A549 (cell line): ENCODE measurements at regions not wholly inside any gene's neighbourhood (a gene's known extent, or its start where the extent isn't known, plus 50 kb on each side); places are given as distances from the start of the nearest gene placed in this dataset.
"Not testable (repeated sequence)": the region's sequence is repeated elsewhere in the genome, so short reads cannot be mapped to it uniquely, and the experiment has no call there.

Experiments used
- ATAC-seq, 2 experiments: fragments of 200-7000 bp in 1 of 2; fragments of >200 bp in 1 of 2; cut with Nextera tagmentation in 1 of 2; cut with Tn5 transposase in 1 of 2; 3 replicates each; pipeline versions ENCODE4 v1.8.0 to v1.9.1; 2018 to 2020; ENCODE audit warnings: mild to moderate bottlenecking in 1 of 2, moderate library complexity in 1 of 2
- CTCF ChIA-PET: fragments of 300-600 bp; sonication (Branson Sonifier 250); formaldehyde crosslinking; extraction: SDS; loops from one replicate; lab custom pipeline; 2021; ENCODE audit warnings: antibody characterized with exemption, inconsistent platforms; lab: Yijun Ruan, JAX
- POLR2A ChIA-PET: fragments of 350-600 bp; formaldehyde crosslinking; extraction: SDS; loops from one replicate; lab custom pipeline; 2021; ENCODE audit warnings: antibody characterized with exemption, inconsistent platforms; lab: Yijun Ruan, JAX
- DNase-seq, 2 experiments: peaks; one replicate each; pipeline versions ENCODE4 v3.0.0 to v3.0.0-alpha.2; 2011 to 2016; ENCODE audit warnings: low read depth in 1 of 2, low spot score in 1 of 2
- FAIRE-seq: peaks from 2 replicates; lab custom pipeline; 2011; peaks lifted over from hg19 to GRCh38; lab: Jason Lieb, UNC
- H3K27ac ChIP-seq, 2 experiments: fragments of >200 bp; sonication (Bioruptor Twin); formaldehyde crosslinking; 3 replicates each; pipeline ENCODE4 v1.5.1; 2016 to 2017
- H3K4me1 ChIP-seq: fragments of >200 bp; sonication (Bioruptor Twin); formaldehyde crosslinking; 3 replicates; pipeline ENCODE4 v1.6.1; 2016
- H3K4me2 ChIP-seq: fragments of >200 bp; sonication (Bioruptor Twin); formaldehyde crosslinking; 3 replicates; pipeline ENCODE4 v1.6.1; 2016
- H3K4me3 ChIP-seq: fragments of >200 bp; sonication (Bioruptor Twin); formaldehyde crosslinking; 3 replicates; pipeline ENCODE4 v1.5.1; 2016
- H3K9me3 ChIP-seq: fragments of >200 bp; sonication (Bioruptor Twin); formaldehyde crosslinking; 3 replicates; pipeline ENCODE4 v1.6.1; 2016
- CEBPB ChIP-seq, 2 experiments: fragments of >200 bp in 1 of 2; sonication (Bioruptor Twin) in 1 of 2; formaldehyde crosslinking in 1 of 2; IDR thresholded peaks; 2 replicates each; pipeline ENCODE4 v1.6.1; 2012 to 2016
- EP300 ChIP-seq, 2 experiments: fragments of >200 bp; sonication (Bioruptor Twin); formaldehyde crosslinking; IDR thresholded peaks; 2 replicates in 1 of 2; 3 replicates in 1 of 2; pipeline ENCODE4 v1.6.1; 2016 to 2017
- JUN ChIP-seq, 2 experiments: fragments of >200 bp; sonication (Bioruptor Twin); formaldehyde crosslinking; IDR thresholded peaks; 2 replicates in 1 of 2; 3 replicates in 1 of 2; pipeline ENCODE4 v1.6.1; 2016 to 2017
- KDM1A ChIP-seq: fragments of 200-600 bp; sonication (generic); IDR thresholded peaks from 2 replicates; pipeline ENCODE4 v1.6.1; 2016; ENCODE audit warnings: low read depth, mild to moderate bottlenecking
- MAFK ChIP-seq: fragments of 450-650 bp; IDR thresholded peaks from 2 replicates; pipeline ENCODE4 v1.6.1; 2014; ENCODE audit not compliant: partially characterized antibody
- NPAS2 ChIP-seq: fragments of 250-450 bp; sonication (Bioruptor Pico); IDR thresholded peaks from 2 replicates; pipeline ENCODE4 v1.8.0; 2022; ENCODE audit warnings: mild to moderate bottlenecking, moderate library complexity, borderline replicate concordance
- NR3C1 ChIP-seq: fragments of >200 bp; sonication (Bioruptor Twin); formaldehyde crosslinking; IDR thresholded peaks from 3 replicates; pipeline ENCODE4 v1.6.1; 2017
- PHF8 ChIP-seq: fragments of 200-600 bp; sonication (generic); IDR thresholded peaks from 2 replicates; pipeline ENCODE4 v1.6.1; 2016; ENCODE audit warnings: low read depth, mild to moderate bottlenecking, antibody characterized with exemption, moderate library complexity, borderline replicate concordance
- RCOR1 ChIP-seq: fragments of 150-350 bp; IDR thresholded peaks from 2 replicates; pipeline ENCODE4 v1.6.1; 2014; ENCODE audit warnings: antibody characterized with exemption, low read length, low read depth
- RFX5 ChIP-seq: fragments of 450-650 bp; IDR thresholded peaks from 2 replicates; pipeline ENCODE4 v1.7.1; 2014; ENCODE audit warnings: antibody characterized with exemption, mild to moderate bottlenecking, moderate library complexity
- RNF2 ChIP-seq: fragments of 200-600 bp; sonication (generic); IDR thresholded peaks from 2 replicates; pipeline ENCODE4 v1.6.1; 2016; ENCODE audit warnings: low read depth, mild to moderate bottlenecking, antibody characterized with exemption, moderate library complexity, borderline replicate concordance
- SMC3 ChIP-seq: fragments of >200 bp; sonication (Bioruptor Twin); formaldehyde crosslinking; IDR thresholded peaks from 3 replicates; pipeline ENCODE4 v1.6.1; 2018; ENCODE audit warnings: inconsistent platforms
- TFCP2L1 ChIP-seq: fragments of 250-450 bp; sonication (Bioruptor Pico); IDR thresholded peaks from 2 replicates; pipeline ENCODE4 v1.5.0; 2021; ENCODE audit warnings: mild to moderate bottlenecking
- ZC3H11A ChIP-seq: fragments of 450-650 bp; IDR thresholded peaks from 2 replicates; pipeline ENCODE4 v1.6.1; 2014; ENCODE audit warnings: antibody characterized with exemption, mild to moderate bottlenecking
- WGBS: methylation state at CpG from one replicate; pipeline ENCODE4 v1.1.6; 2017; ENCODE audit errors: missing lambda C conversion rate; 5-methylcytosine and 5-hydroxymethylcytosine counted together
- TF ChIP-seq, protein P1 (sequence below): IDR thresholded peaks from 2 replicates; pipeline ENCODE4 v1.6.1; 2012
- TF ChIP-seq, protein P2 (sequence below): fragments of 150-350 bp; IDR thresholded peaks from 2 replicates; pipeline ENCODE4 v1.6.1; 2014; ENCODE audit warnings: low read depth, mild to moderate bottlenecking, low read length
- TF ChIP-seq, protein P3 (sequence below): fragments of >200 bp; sonication (Bioruptor Twin); formaldehyde crosslinking; IDR thresholded peaks from 3 replicates; pipeline ENCODE4 v1.6.1; 2016

DNA sequence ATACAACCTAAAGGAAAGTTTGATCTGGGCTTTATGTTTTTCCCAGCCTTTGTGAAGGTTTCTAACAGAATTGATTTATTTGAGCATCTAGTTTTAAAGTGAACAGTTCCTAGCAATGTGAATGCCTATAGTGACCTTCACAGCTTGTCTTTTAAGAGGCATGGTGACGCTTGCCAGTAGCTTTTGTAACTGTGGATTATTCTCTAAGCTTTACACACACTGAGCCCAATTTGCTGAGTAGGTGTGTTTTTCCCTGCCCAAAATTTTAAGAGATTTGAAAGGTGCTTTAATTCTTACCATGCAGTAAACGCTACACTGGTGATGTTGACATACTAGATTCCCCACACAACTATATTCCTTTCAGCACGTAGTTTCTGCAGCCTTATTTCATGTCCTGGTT is 420.2 kb upstream of the AKR1E2 start:
- 0 out of 6 replicates have a peak overlapping the region, but pooled peaks of 1 of the 2 experiments have one; percentile 5 for H3K27ac ChIP-seq
- H3K4me3 ChIP-seq: no peak overlapping the region
- ChIA-PET POLR2A (no interaction called here), CTCF (no interaction called here)
- no peak for ATAC-seq
- TF ChIP-seq RFX5 (no peak), NR3C1 (no peak), PHF8 (no peak), MAFK (peak; percentile 52), CEBPB (IDR thresholded peaks at IDR 0.05) (no peak)
- TF ChIP-seq, protein P1, sequence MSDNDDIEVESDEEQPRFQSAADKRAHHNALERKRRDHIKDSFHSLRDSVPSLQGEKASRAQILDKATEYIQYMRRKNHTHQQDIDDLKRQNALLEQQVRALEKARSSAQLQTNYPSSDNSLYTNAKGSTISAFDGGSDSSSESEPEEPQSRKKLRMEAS: no peak
- WGBS: 79% methylated on average over 3 of the region's 3 CpGs
- no peak for DNase-seq
- no peaks in the 10 kb centered on the region for H3K9me3 ChIP-seq
- no peak for FAIRE-seq
- no peak overlapping the region for H3K4me2 ChIP-seq
- peaks cover 9% of the 10 kb centered on the region; the same call in 2 of the 3 replicates for H3K4me1 ChIP-seq

DNA sequence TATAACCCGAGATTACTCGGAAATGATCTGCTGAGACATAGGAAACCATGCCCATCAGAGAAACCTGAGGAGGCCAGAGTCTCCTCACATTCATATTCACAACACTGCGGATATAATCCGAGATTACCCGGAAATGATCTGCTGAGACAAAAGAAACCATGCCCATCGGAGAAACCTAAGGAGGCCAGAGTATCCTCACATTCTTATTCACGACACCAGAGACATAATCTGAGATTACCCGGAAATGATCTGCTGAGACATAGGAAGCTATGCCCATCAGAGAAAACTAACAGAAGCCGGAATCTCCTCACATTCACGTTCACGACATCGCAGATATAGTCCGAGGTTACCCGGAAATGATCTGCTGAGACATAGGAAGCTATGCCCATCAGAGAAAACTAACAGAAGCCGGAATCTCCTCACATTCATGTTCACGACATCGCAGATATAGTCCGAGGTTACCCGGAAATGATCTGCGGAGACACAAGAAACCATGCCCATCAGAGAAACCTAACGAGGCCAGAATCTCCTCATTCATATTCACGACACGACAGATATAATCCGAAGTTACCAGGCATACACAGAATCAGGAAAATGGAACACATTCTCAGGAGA is 422.3 kb upstream of the AKR1E2 start:
- CTCF ChIA-PET: no interaction called here
- no peak for FAIRE-seq
- Histone ChIP-seq H3K9me3 (no peaks in the 10 kb centered on the region), H3K4me1 (peaks cover 9% of the 10 kb centered on the region; the same call in 2 of the 3 replicates), H3K4me3 (no peak overlapping the region), H3K4me2 (no peak overlapping the region), H3K27ac (no peak overlapping the region)
- POLR2A ChIA-PET: no interaction called here
- no peak for ATAC-seq
- no peak for TF ChIP-seq NPAS2 (CRISPR knock-in tag)
- TF ChIP-seq TFCP2L1: no peak
- TF ChIP-seq JUN (IDR thresholded peaks at IDR 0.05): no peak
- TF ChIP-seq EP300 (IDR thresholded peaks at IDR 0.05): no peak
- TF ChIP-seq NR3C1: no peak
- WGBS: 91% methylated on average over 24 of the region's 24 CpGs
- no peak for DNase-seq

DNA sequence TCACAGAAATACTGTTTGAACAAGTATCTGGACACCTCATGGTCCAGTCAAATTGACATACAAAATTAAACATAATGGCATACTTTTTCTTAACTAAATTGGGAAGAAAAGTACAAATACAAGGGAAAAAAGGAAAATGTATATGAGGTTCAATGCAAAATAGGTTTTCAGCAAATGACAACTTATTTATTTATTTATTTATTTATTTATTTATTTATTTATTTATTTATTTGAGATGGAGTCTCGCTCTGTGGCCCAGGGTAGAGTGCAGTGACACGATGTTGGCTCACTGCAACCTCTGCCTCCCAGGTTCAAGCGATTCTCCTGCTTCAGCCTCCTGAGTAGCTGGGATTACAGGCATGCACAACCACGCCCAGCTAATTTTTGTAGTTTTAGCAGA is 424.9 kb upstream of the AKR1E2 start:
- H3K4me2 ChIP-seq, ATAC-seq, DNase-seq, CTCF ChIA-PET, H3K4me3 ChIP-seq, POLR2A ChIA-PET, H3K27ac ChIP-seq, H3K9me3 ChIP-seq, FAIRE-seq, H3K4me1 ChIP-seq: not testable (repeated sequence)
- TF ChIP-seq ZC3H11A: peak; percentile 95
- WGBS: 86% methylated on average over 4 of the region's 4 CpGs

DNA sequence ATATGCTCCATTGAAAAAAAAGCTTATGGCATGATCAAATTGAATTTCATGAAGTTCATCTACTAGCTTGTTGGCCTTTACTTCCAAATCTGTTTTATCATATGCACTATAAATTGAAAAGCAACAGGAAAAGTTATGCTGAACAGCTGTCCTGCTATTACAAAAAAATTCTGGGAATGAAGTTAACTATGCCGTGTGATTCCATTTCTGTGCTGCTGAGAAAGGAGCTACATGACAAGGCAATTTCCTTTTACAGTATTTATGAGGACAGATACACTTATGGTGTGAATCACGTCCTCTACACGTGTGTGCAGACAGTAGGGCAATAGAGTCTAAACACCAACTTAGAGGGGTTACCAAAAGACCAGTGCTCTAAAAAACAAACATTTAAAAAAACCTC is 426.5 kb upstream of the AKR1E2 start:
- FAIRE-seq (no peak), ATAC-seq (no peak), DNase-seq (no peak)
- Histone ChIP-seq H3K27ac (no peak overlapping the region), H3K4me2 (no peak overlapping the region), H3K4me1 (no peaks in the 10 kb centered on the region), H3K9me3 (no peaks in the 10 kb centered on the region), H3K4me3 (no peak overlapping the region)
- ChIA-PET CTCF (no interaction called here), POLR2A (no interaction called here)
- 90% methylated on average over 3 of the region's 3 CpGs for WGBS
- TF ChIP-seq RCOR1: no peak
- TF ChIP-seq, protein P2, sequence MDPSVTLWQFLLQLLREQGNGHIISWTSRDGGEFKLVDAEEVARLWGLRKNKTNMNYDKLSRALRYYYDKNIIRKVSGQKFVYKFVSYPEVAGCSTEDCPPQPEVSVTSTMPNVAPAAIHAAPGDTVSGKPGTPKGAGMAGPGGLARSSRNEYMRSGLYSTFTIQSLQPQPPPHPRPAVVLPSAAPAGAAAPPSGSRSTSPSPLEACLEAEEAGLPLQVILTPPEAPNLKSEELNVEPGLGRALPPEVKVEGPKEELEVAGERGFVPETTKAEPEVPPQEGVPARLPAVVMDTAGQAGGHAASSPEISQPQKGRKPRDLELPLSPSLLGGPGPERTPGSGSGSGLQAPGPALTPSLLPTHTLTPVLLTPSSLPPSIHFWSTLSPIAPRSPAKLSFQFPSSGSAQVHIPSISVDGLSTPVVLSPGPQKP: no peak
- TF ChIP-seq SMC3: no peak
- no peak for TF ChIP-seq KDM1A
- TF ChIP-seq, protein P3, sequence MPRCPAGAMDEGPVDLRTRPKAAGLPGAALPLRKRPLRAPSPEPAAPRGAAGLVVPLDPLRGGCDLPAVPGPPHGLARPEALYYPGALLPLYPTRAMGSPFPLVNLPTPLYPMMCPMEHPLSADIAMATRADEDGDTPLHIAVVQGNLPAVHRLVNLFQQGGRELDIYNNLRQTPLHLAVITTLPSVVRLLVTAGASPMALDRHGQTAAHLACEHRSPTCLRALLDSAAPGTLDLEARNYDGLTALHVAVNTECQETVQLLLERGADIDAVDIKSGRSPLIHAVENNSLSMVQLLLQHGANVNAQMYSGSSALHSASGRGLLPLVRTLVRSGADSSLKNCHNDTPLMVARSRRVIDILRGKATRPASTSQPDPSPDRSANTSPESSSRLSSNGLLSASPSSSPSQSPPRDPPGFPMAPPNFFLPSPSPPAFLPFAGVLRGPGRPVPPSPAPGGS: no peak
- TF ChIP-seq EP300 (IDR thresholded peaks at IDR 0.05): no peak
- TF ChIP-seq RNF2: no peak
